ENCODE measurements at regions not wholly inside any gene's neighbourhood (a gene's known extent, or its start where the extent isn't known, plus 50 kb on each side); places are given as distances from the start of the nearest gene placed in this dataset.
"Not testable (repeated sequence)": the region's sequence is repeated elsewhere in the genome, so short reads cannot be mapped to it uniquely, and the experiment has no call there.

GRCh38 chrX:42028109-42028508 is 104.8 kb upstream of the CASK start:
- intact Hi-C loops (cut with DNase I): no loop called here
- ATAC-seq (ENCODE audit: poor library complexity) (no peak), DNase-seq (no peak)

GRCh38 chrX:42027367-42028000 is 104.1 kb upstream of the CASK start:
- DNase-seq (no peak), ATAC-seq (ENCODE audit: poor library complexity) (no peak)
- intact Hi-C loops (cut with DNase I): no loop called here

GRCh38 chrX:42025861-42026260 is 102.5 kb upstream of the CASK start:
- ATAC-seq (ENCODE audit: poor library complexity): no peak
- no peak for DNase-seq
- intact Hi-C loops (cut with DNase I): no loop called here

GRCh38 chrX:42023122-42023521 is 99.8 kb upstream of the CASK start:
- no peak for ATAC-seq (ENCODE audit: poor library complexity)
- DNase-seq: no peak
- intact Hi-C loops (cut with DNase I): no loop called here

- no peak for ATAC-seq (ENCODE audit: poor library complexity)
- DNase-seq: no peak
- intact Hi-C loops (cut with DNase I): no loop called here
Measured at GRCh38 chrX:42022158-42022557, 98.8 kb upstream of the CASK start.

GRCh38 chrX:42021058-42021457 is 97.7 kb upstream of the CASK start:
- ATAC-seq (ENCODE audit: poor library complexity): no peak
- no peak for DNase-seq
- intact Hi-C loops (cut with DNase I): no loop called here

- ATAC-seq (ENCODE audit: poor library complexity) (no peak), DNase-seq (no peak)
- intact Hi-C loops (cut with DNase I): no loop called here
Measured at GRCh38 chrX:42020225-42020624, 96.9 kb upstream of the CASK start.

- DNase-seq (no peak), ATAC-seq (ENCODE audit: poor library complexity) (no peak)
- intact Hi-C loops (cut with DNase I): no loop called here
Measured at GRCh38 chrX:42017971-42018370, 94.6 kb upstream of the CASK start.

GRCh38 chrX:42000836-42001235 is 77.5 kb upstream of the CASK start:
- DNase-seq (no peak), ATAC-seq (ENCODE audit: poor library complexity) (no peak)
- intact Hi-C loops (cut with DNase I): no loop called here

GRCh38 chrX:41984628-41985027 is 61.3 kb upstream of the CASK start:
- ATAC-seq (ENCODE audit: poor library complexity) (no peak), DNase-seq (no peak)
- intact Hi-C loops (cut with DNase I): no loop called here

- intact Hi-C loops (cut with DNase I): no loop called here
- no peak for DNase-seq
- no peak for ATAC-seq (ENCODE audit: poor library complexity)
Measured at GRCh38 chrX:41982953-41983352, 59.6 kb upstream of the CASK start.

GRCh38 chrX:41981481-41982013 is 58.2 kb upstream of the CASK start:
- DNase-seq (no peak), ATAC-seq (ENCODE audit: poor library complexity) (no peak)
- intact Hi-C loops (cut with DNase I): no loop called here

GRCh38 chrX:41974677-41975076 is 51.3 kb upstream of the CASK start:
- intact Hi-C loops (cut with DNase I); DNase-seq; ATAC-seq (ENCODE audit: poor library complexity): not testable (repeated sequence)

- DNase-seq (no peak), ATAC-seq (ENCODE audit: poor library complexity) (no peak)
- intact Hi-C loops (cut with DNase I): no loop called here
Measured at GRCh38 chrX:41973208-41973607, 49.9 kb upstream of the CASK start.
